Activated CD8-positive, alpha-beta memory T cell treated with anti-CD3 and anti-CD28 coated beads for 1 hour (primary cell): ENCODE measurements at regions not wholly inside any gene's neighbourhood (a gene's known extent, or its start where the extent isn't known, plus 50 kb on each side); places are given as distances from the start of the nearest gene placed in this dataset.
"Not testable (repeated sequence)": the region's sequence is repeated elsewhere in the genome, so short reads cannot be mapped to it uniquely, and the experiment has no call there.

Source experiments
- DNase-seq, 2 donors: peaks; one replicate each; pipeline ENCODE4 v3.0.0-alpha.2; 2020; ENCODE audit warnings: low read depth in 1 of 2; ENCODE audit errors: extremely low read depth in 1 of 2

DNA sequence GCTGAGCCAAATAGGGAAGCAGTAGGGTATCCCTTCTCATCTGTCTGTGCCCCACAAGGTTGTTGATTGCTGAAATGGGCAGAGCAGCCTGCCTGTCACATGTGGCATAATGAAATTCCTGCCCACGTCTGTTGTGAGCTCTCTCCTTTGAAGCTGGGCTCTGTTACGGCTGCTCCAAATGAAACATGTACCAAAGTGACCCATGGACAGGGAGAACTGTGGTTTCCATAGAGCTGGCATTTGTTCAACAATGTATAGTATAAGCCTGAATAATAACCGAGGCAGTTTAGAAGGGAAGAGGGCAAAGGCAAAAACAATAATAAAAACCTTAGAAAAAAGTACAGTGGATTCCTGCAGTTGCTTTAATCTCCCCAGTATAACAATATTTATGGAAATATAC, 149.7 kb downstream of the LYPLAL1 start:
- no peak for DNase-seq

DNA sequence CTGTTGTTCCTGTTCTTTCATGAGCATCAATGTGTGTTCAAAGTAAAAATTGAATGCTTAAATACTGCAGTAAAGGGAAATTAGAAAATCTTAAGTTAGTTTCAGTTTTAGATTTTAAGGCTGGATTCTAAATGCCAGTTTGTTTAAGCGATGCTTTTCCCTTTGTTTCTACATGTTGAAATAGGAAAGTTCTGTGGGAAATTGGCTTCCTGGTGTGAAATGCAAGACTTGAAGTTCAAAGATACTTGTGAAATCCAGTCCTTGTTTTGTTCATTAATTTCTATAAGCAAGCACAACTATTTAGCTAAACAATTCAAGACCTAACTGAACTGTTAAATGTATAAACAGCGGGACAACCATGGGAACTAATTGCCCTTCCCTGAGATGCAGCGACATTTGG, 149.1 kb downstream of the LYPLAL1 start:
- no peak for DNase-seq

DNA sequence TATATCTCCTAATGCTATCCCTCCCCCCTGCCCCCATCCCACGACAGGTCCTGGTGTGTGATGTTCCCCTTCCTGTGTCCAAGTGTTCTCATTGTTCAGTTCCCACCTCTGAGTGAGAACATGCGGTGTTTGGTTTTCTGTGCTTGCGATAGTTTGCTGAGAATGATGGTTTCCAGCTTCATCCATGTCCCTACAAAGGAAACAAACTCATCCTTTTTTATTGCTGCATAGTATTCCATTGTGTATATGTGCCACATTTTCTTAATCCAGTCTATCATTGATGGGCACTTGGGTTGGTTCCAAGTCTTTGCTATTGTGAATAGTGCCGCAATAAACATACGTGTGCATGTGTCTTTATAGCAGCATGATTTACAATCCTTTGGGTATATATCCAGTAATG, 146.9 kb downstream of the LYPLAL1 start:
- DNase-seq: not testable (repeated sequence)

- no peak for DNase-seq
These were observed 145.1 kb downstream of the LYPLAL1 start for GRCh38 chr1:219318826-219319225.

GRCh38 chr1:219317762-219318353, 144.2 kb downstream of the LYPLAL1 start:
- DNase-seq: no peak

DNA sequence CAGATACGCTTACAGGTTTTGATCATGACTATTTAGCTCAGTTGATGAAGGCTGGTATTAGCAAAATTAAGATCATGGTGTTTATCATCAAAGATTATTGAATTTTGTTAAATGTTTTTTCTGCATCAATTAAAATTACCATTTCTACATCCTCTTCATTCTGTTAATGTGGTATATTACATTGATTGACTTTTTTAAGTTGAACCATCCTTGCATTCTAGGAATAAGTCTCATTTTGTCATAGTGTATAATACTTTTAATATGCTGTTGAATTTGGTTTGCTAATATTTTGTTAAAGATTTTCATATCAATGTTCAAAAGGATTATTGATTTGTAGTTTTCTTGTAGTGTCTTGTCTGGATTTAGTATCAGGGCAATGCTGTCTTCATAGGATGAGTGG, 142.4 kb downstream of the LYPLAL1 start:
- DNase-seq: no peak

DNA sequence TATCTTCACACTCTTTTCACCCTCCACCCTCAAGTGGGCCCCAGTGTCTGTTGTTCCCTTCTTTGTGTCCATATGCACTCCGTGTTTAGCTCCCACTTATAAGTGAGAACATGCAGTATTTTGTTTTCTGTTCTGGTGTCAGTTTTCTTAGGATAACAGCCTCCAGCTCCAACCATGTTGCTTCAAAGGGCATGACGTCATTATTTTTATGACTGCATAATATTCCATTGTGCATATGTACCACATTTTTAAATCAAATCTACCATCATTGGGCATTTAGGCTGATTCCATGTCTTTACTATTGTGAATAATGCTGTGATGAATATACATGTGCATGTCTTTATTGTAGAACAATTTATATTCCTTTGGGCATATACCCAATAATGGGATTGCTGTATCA, 140.3 kb downstream of the LYPLAL1 start:
- no peak for DNase-seq

DNA sequence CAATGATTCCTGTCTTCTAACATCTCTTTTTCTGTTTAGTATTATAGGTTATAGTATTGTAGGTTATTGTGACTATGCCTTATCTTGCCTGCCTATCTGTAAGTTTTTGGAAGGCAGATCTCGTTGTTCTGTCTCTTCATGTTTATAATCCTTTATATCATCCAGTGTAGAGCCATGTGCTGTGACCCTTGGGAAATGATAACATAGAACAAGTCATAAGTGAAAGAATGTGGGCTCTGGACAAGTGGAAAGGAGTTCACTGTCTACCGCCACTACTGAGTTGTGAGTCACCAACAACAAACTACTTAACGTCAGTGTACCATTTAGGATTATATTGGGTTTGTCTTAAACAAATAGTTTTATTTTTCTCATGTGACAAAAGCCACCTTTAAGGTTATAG, 139.3 kb downstream of the LYPLAL1 start:
- no peak for DNase-seq

- no peak for DNase-seq
These were observed 136.6 kb downstream of the LYPLAL1 start for GRCh38 chr1:219310181-219310728.

DNA sequence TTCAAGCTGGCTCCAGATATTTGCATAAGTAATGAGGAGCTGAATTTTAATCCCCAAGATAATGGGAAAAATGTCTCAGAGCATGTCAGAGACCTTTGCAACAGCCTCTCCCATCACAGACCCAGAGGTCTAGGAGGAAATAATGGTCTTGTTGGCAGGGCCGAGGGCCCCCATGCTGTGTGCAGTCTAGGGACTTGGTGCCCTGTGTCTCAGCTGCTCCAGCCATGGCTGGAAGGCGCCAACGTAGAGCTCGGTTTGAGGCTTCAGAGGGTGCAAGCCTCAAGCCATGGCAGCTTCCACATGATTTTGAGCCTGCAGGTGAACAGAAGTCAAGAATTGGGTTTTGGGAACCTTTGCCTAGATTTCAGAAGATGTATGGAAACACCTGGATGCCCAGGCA, 134.7 kb downstream of the LYPLAL1 start:
- no peak for DNase-seq

DNA sequence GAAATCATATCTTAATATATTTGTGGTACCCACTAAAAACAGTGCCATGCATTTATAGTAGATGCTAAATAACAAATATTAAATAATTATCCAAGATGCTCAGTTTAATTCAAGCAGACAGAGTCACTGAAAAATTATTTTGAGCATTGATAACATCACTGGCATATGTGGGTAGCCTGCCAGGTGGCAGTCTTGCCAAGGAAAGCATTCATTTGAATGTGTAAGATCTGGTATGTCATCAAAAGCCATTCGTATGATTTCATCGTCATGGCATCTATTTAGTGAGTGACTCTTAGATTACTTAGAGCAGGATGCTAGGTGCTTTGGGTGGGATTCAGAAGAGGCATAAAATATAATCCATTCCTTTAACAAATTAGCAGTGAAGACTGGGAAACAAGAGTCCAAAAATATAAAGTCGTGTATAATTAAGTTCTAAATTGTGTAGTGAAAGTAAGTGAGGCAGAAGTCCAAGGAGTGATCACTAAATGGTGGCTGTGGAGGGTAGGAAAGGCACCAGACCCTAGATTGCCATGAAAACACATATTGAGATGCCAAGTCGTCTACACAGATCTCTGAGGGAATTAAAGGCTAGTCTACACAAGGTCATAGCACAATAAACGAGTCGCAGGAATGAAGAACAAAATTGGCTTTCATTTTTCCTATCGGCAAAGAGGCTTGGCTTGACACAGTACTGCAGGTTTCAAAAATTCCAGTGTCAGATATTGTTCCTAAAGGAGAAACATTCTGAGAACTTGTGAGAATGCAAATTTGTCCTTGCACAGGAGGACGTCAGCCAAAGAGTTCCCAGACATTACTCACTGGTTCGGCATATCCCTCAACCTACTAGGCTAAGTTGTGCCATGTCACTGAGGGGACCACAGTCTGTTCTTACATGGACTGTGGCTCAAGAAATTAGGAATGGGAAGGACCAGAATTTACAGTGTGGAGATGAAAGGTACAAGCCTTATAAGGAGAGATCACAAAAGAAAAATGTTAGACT, 130.8 kb downstream of the LYPLAL1 start:
- DNase-seq: no peak

- no peak for DNase-seq
These were observed 129.0 kb downstream of the LYPLAL1 start for GRCh38 chr1:219302697-219303096.

GRCh38 chr1:219299420-219299819, 125.7 kb downstream of the LYPLAL1 start:
- DNase-seq: no peak

DNA sequence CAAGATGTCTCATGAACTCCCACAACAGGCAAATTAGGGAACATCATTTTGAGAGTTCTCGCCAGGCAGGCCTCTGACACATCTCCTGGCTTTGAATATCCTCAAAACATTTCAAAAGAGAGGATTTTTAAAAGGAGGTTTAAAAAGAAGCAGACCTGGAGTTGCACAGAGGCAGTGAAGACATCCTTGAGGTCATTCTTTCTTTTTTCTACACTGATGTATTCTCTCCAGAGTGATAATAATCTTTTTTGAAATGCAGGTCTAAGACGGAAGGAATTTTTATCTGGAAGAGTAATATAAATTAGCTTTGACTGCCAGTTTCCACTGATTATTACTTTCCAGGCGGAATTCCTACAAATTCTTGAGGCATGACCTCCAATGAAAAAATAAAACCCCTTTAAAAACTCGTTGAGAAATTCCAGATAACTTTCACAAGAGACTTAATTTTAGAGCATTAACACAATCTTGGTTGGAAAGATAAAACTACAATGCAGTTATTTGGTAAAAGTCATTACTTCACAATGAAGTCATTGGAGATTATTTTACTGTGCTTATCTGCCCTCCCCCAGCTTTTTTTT, 125.0 kb downstream of the LYPLAL1 start:
- no peak for DNase-seq

DNA sequence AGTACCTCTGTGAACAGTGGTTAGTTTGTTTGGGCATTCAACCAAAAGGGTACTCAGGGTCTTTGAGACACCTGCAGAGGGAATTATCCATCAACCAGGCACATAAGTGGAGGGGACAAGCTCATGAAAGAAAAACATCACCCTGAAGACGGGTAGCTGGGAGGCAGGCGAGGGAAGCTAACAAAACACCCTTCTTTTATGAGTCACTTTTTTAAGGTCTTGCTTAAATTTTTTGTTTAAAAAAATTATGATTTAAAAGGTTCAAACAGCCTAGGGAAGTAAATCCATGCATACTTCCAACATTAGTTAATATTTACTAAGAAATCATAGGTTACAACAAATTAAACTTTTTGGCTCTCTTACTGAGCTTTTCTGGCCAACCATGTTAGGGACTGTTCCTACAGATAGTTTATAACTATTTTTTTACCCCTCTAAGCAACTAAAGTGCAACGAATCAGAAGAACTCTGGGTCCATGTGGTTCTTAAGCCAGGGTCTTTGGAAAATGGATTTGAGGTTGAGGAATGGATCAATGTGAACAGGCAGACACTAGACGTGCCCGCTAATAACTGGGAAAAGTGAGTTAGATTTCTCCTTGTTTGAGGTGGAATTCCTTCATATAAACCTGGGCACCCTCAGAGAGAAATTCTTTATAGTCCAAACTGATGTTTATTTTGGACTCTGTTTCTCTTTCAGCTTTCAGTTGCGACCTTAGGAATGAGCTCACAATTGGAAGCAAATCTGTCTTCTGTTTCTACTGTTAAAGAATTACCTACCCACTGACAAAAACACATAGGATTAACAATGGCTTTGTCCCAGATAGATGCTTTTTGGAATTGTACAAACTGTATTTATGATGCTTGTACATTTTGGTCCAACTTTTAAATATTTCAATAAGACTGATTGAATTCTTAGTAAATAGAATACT, 123.0 kb downstream of the LYPLAL1 start:
- DNase-seq: no peak

GRCh38 chr1:219294251-219294650, 120.6 kb downstream of the LYPLAL1 start:
- no peak for DNase-seq

DNA sequence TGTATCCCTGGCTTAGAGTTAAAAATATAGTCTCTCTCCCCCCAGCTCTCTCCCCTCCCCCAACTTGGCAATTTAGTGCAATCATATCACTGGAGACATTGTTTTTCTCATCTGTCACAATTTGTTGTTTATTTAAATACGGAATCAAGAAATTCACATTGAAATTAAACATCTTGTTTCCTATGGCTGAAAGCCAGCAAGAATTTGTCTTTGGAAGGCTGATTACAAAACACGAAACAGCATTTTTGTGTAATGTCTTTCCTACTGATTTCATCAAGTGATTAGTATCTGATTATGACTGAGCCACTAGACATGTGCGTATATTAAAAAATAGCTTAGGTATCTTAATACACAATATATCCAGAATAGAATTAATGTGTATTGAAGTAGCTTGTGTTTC, 119.7 kb downstream of the LYPLAL1 start:
- DNase-seq: no peak

GRCh38 chr1:219292999-219293398, 119.3 kb downstream of the LYPLAL1 start:
- DNase-seq: no peak

- DNase-seq: no peak
These were observed 118.7 kb downstream of the LYPLAL1 start for GRCh38 chr1:219292341-219292740.

GRCh38 chr1:219289171-219289570, 115.5 kb downstream of the LYPLAL1 start:
- DNase-seq: no peak

- no peak for DNase-seq
These were observed 109.9 kb downstream of the LYPLAL1 start for GRCh38 chr1:219283541-219283940.
